ENCODE measurements at regions not wholly inside any gene's neighbourhood (a gene's known extent, or its start where the extent isn't known, plus 50 kb on each side); places are given as distances from the start of the nearest gene placed in this dataset.

DNA sequence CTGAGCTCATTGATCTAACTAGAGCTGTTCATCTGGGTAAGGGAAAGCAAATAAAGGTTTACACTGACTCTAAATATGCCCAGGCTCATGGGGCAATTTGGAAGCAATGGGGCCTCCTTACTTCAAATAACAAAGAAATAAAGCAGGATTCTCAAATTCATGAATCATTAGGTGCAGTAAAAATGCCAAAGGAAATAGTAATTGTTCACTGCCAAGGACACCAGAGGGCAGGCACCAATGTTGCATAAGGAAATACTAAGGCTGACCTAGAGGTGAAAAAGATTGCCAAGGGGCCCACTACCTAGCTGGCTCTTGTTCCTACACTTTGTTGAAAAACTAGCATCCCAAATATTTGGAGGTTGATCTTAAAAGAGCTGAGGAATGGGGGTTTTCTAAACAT lies 1686.7 kb upstream of the MIR17HG start:
- TF ChIP-seq POLR2A (IDR thresholded peaks at IDR 0.05) (no peak), EP300 (IDR thresholded peaks at IDR 0.05; ENCODE audit: low read depth) (no peak), POLR2AphosphoS5 (IDR thresholded peaks at IDR 0.05) (no peak)
- TF ChIP-seq, protein P1, sequence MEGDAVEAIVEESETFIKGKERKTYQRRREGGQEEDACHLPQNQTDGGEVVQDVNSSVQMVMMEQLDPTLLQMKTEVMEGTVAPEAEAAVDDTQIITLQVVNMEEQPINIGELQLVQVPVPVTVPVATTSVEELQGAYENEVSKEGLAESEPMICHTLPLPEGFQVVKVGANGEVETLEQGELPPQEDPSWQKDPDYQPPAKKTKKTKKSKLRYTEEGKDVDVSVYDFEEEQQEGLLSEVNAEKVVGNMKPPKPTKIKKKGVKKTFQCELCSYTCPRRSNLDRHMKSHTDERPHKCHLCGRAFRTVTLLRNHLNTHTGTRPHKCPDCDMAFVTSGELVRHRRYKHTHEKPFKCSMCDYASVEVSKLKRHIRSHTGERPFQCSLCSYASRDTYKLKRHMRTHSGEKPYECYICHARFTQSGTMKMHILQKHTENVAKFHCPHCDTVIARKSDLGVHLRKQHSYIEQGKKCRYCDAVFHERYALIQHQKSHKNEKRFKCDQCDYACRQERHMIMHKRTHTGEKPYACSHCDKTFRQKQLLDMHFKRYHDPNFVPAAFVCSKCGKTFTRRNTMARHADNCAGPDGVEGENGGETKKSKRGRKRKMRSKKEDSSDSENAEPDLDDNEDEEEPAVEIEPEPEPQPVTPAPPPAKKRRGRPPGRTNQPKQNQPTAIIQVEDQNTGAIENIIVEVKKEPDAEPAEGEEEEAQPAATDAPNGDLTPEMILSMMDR (IDR thresholded peaks at IDR 0.05): no peak

DNA sequence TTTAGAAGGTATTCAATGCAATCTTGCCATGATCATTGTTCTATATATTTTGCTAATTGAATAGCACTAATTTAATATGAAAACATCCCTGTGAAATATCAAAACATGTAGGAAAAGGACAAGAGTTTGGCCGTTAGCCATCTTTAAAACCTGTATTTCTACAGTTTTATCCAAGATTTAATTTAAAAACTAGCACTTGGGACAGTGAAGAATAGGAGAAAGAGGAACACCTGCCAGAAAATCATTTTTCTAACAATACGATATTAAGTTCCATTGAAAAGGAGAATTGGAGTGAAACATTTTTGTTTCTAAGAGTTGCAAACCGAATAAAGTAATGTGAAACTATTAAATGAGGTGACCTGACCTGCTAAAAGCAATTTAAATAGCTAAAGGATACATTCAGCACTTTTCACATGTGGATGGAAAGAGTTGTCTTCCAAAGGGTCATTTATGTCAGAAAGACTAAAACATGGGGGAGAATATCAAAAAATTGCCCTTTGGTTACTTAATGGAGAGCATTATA lies 1673.6 kb upstream of the MIR17HG start:
- H3K9me3 ChIP-seq: no peaks in the 10 kb centered on the region
- no peak for DNase-seq
- no peaks in the 10 kb centered on the region for H3K4me1 ChIP-seq
- H3K27ac ChIP-seq: no peak overlapping the region
- in situ Hi-C loops (cut with MboI; ENCODE audit: low pct_ligation_motif_present in 1 of 4, low pct_unique_long_range_greater_than_20kb in 1 of 4, low sequenced_read_pairs in 3 of 4) (no loop called here), intact Hi-C loops (cut with DNase I; ENCODE audit: low total_unique reads) (no loop called here)
- H3K36me3 ChIP-seq: no peaks in the 10 kb centered on the region
- no peak overlapping the region for H3K4me3 ChIP-seq
- TF ChIP-seq POLR2A (IDR thresholded peaks at IDR 0.05) (no peak), POLR2AphosphoS5 (IDR thresholded peaks at IDR 0.05) (no peak), EP300 (IDR thresholded peaks at IDR 0.05; ENCODE audit: low read depth) (no peak)
- TF ChIP-seq, protein P1 (IDR thresholded peaks at IDR 0.05): no peak
- 63 to 77% methylated on average over 3 of the region's 3 CpGs for WGBS, 2 donors (ENCODE audit: low coverage in 1 of 2)
- no peaks in the 10 kb centered on the region for H3K27me3 ChIP-seq

More for the DNA sequence above, 1686.7 kb upstream of the MIR17HG start:
- intact Hi-C loops (cut with DNase I; ENCODE audit: low total_unique reads): no loop called here
- H3K27me3 ChIP-seq: no peaks in the 10 kb centered on the region
- H3K36me3 ChIP-seq: no peaks in the 10 kb centered on the region
- no peak overlapping the region for H3K4me3 ChIP-seq
- H3K9me3 ChIP-seq: no peaks in the 10 kb centered on the region
- no peak overlapping the region for H3K27ac ChIP-seq
- H3K4me1 ChIP-seq: no peaks in the 10 kb centered on the region
- in situ Hi-C loops (cut with MboI; ENCODE audit: low pct_ligation_motif_present in 1 of 4, low pct_unique_long_range_greater_than_20kb in 1 of 4, low sequenced_read_pairs in 3 of 4): no loop called here
- DNase-seq: no peak

DNA sequence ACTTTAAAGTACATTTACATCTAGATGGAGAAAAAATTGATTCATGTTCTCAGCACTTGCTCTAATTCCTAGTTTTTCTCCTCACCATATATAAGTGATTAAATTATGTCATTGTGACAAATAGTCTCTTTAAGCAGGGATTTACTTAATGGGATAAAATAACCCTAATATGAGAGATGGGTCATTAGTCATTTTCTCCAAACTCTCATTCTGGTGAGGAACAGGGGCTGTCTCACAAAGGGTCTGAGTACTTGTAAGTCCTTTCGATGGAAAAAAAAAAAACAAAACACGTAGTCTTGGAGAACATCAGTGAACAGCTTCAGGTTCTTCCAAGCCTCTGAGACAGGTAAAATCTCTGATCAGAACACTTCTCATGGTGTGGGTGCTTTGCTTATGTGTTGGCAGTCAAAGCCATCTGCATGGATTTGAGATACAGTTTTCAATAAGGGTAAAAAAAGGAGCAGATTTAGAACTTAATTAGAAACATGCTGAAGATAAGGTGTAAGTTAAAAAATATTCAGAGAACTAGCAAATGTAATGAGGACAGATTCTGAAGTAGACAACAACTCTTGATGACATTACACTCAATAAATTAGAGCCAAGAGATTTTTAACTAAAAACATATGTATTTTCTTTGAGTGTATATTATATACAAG lies 1668.9 kb upstream of the MIR17HG start:
- in situ Hi-C loops (cut with MboI; ENCODE audit: low pct_ligation_motif_present in 1 of 4, low pct_unique_long_range_greater_than_20kb in 1 of 4, low sequenced_read_pairs in 3 of 4): no loop called here
- H3K27ac ChIP-seq: no peak overlapping the region
- intact Hi-C loops (cut with DNase I; ENCODE audit: low total_unique reads): no loop called here
- H3K36me3 ChIP-seq: no peaks in the 10 kb centered on the region
- no peak overlapping the region for H3K4me3 ChIP-seq
- WGBS, 2 donors (ENCODE audit: low coverage in 1 of 2): 74 to 84% methylated on average over 2 of the region's 2 CpGs
- no peaks in the 10 kb centered on the region for H3K4me1 ChIP-seq
- no peak for DNase-seq
- H3K27me3 ChIP-seq: no peaks in the 10 kb centered on the region
- TF ChIP-seq, protein P1 (IDR thresholded peaks at IDR 0.05): no peak
- no peak for TF ChIP-seq EP300 (IDR thresholded peaks at IDR 0.05; ENCODE audit: low read depth)
- TF ChIP-seq POLR2A (IDR thresholded peaks at IDR 0.05): no peak
- TF ChIP-seq POLR2AphosphoS5 (IDR thresholded peaks at IDR 0.05): no peak
- no peaks in the 10 kb centered on the region for H3K9me3 ChIP-seq

DNA sequence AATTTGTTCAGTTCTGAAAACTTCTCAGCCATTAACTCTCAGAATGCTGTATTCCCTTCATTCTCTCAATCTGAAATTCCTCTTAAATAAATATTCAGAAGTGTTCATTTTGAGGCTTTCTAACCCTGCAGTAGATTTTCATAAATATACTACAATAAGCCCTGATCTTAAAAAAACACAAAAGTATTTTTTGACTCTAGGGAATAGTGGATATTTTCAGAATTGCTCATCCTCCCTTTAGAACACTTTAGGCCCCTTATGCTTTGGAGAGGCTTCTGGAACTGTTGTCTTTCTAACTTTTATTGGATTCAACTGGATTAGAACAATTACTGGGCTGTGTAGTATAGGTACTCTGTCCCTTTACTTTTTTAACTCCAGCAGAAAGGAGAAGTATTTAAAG lies 1662.6 kb upstream of the MIR17HG start:
- Histone ChIP-seq H3K4me1 (no peaks in the 10 kb centered on the region), H3K36me3 (no peaks in the 10 kb centered on the region), H3K4me3 (no peak overlapping the region), H3K9me3 (no peaks in the 10 kb centered on the region), H3K27me3 (no peaks in the 10 kb centered on the region), H3K27ac (no peak overlapping the region)
- in situ Hi-C loops (cut with MboI; ENCODE audit: low pct_ligation_motif_present in 1 of 4, low pct_unique_long_range_greater_than_20kb in 1 of 4, low sequenced_read_pairs in 3 of 4) (no loop called here), intact Hi-C loops (cut with DNase I; ENCODE audit: low total_unique reads) (no loop called here)
- no peak for DNase-seq
- TF ChIP-seq POLR2AphosphoS5 (IDR thresholded peaks at IDR 0.05): no peak
- TF ChIP-seq, protein P1 (IDR thresholded peaks at IDR 0.05): no peak
- TF ChIP-seq POLR2A (IDR thresholded peaks at IDR 0.05): no peak
- no peak for TF ChIP-seq EP300 (IDR thresholded peaks at IDR 0.05; ENCODE audit: low read depth)
